Transverse colon (tissue), 4 donors: ENCODE measurements at regions not wholly inside any gene's neighbourhood (a gene's known extent, or its start where the extent isn't known, plus 50 kb on each side); places are given as distances from the start of the nearest gene placed in this dataset.

ENCODE experiments used
- DNase-seq: peaks from one replicate; pipeline ENCODE4 v3.0.0-alpha.2; 2019
- H3K27ac ChIP-seq, 4 donors: fragments of 200-600 bp; sonication (generic); 2 replicates each; pipeline ENCODE4 v1.5.1; 2016 to 2018; ENCODE audit warnings: inconsistent platforms in 4 of 4
- H3K27me3 ChIP-seq: fragments of 200-600 bp; sonication (generic); 2 replicates; pipeline ENCODE4 v1.5.1; 2017; ENCODE audit warnings: inconsistent platforms
- H3K36me3 ChIP-seq, 4 donors: fragments of 200-600 bp; sonication (generic); 2 replicates each; pipeline ENCODE4 v1.5.1; 2017 to 2019; ENCODE audit warnings: inconsistent platforms in 4 of 4
- H3K4me1 ChIP-seq, 4 donors: fragments of 200-600 bp; sonication (generic); 2 replicates each; pipeline ENCODE4 v1.5.1; 2017 to 2020; ENCODE audit warnings: inconsistent platforms in 4 of 4
- H3K4me3 ChIP-seq, 4 donors: fragments of 200-600 bp; sonication (generic); 1 replicate in 1 of 4; 2 replicates in 3 of 4; pipeline versions ENCODE4 v1.5.1 to v1.6.1; 2017 to 2019; ENCODE audit warnings: inconsistent platforms in 4 of 4
- H3K9me3 ChIP-seq, 2 donors: fragments of 200-600 bp; sonication (generic); 2 replicates each; pipeline ENCODE4 v1.5.1; 2017 to 2019; ENCODE audit warnings: inconsistent platforms in 2 of 2
- EP300 ChIP-seq: sonication (generic); formaldehyde crosslinking; IDR thresholded peaks from one replicate; pipeline ENCODE4 v1.6.1; 2017; ENCODE audit warnings: antibody characterized with exemption, low read depth
- POLR2A ChIP-seq: fragments of 450-650 bp; IDR thresholded peaks from one replicate; pipeline ENCODE4 v1.6.1; 2016; ENCODE audit warnings: antibody characterized with exemption, mild to moderate bottlenecking, moderate library complexity
- POLR2AphosphoS5 ChIP-seq, 3 donors: sonication (generic); formaldehyde crosslinking; IDR thresholded peaks; one replicate each; pipeline ENCODE4 v1.6.1; 2016; ENCODE audit warnings: antibody characterized with exemption in 3 of 3
- WGBS, 2 donors: methylation state at CpG; one replicate each; pipeline ENCODE4 v1.1.5; 2018; ENCODE audit warnings: low coverage in 1 of 2; 5-methylcytosine and 5-hydroxymethylcytosine counted together
- in situ Hi-C, 4 donors: fragments of 200-750 bp; cut with MboI; loops; one replicate each; pipeline versions ENCODE4 v1.15.0 to v1.15.1; 2017; ENCODE audit warnings: low sequenced_read_pairs in 3 of 4, low pct_ligation_motif_present in 1 of 4, low pct_unique_long_range_greater_than_20kb in 1 of 4
- intact Hi-C: fragments of 100-400 bp; cut with DNase I; formaldehyde crosslinking; loops from one replicate; pipeline ENCODE4 v1.15.1; 2023; ENCODE audit warnings: low total_unique reads
- TF ChIP-seq, protein P1 (sequence below), 5 experiments: fragments of 200-600 bp in 3 of 5; fragments of 450-650 bp in 2 of 5; sonication (generic) in 3 of 5; IDR thresholded peaks; 1 replicate in 2 of 5; 2 replicates in 3 of 5; pipeline ENCODE4 v1.5.1; 2016 to 2017; ENCODE audit warnings: antibody characterized with exemption in 5 of 5, inconsistent platforms in 3 of 5, mild to moderate bottlenecking in 2 of 5, moderate library complexity in 1 of 5

DNA sequence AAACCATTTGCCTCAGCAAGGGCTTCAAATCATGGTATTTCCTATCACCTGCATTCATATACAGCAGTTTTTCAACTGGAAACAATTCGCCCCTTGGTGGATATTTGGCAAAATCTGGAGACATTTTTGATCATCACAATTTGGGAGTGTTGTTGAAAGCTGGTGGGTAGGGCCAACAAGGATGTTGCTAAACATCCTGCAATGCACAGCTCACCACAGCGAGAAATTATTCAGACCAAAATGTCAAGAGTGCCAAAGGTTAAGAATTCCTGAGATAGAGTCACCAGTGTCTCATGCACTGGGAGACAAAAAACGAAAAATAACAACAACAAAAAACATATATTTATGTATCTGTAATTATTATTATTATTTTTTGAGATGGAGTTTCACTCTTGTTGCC lies 435.2 kb upstream of the CTSO start:
- in situ Hi-C loops (no loop called here), intact Hi-C loops (no loop called here)
- no peaks in the 10 kb centered on the region for H3K27me3 ChIP-seq
- TF ChIP-seq, protein P1, sequence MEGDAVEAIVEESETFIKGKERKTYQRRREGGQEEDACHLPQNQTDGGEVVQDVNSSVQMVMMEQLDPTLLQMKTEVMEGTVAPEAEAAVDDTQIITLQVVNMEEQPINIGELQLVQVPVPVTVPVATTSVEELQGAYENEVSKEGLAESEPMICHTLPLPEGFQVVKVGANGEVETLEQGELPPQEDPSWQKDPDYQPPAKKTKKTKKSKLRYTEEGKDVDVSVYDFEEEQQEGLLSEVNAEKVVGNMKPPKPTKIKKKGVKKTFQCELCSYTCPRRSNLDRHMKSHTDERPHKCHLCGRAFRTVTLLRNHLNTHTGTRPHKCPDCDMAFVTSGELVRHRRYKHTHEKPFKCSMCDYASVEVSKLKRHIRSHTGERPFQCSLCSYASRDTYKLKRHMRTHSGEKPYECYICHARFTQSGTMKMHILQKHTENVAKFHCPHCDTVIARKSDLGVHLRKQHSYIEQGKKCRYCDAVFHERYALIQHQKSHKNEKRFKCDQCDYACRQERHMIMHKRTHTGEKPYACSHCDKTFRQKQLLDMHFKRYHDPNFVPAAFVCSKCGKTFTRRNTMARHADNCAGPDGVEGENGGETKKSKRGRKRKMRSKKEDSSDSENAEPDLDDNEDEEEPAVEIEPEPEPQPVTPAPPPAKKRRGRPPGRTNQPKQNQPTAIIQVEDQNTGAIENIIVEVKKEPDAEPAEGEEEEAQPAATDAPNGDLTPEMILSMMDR (IDR thresholded peaks at IDR 0.05): no peak
- TF ChIP-seq POLR2AphosphoS5 (IDR thresholded peaks at IDR 0.05) (no peak), POLR2A (no peak), EP300 (no peak)
- no peaks in the 10 kb centered on the region for H3K36me3 ChIP-seq
- no peaks in the 10 kb centered on the region for H3K4me1 ChIP-seq
- no peak overlapping the region for H3K4me3 ChIP-seq
- WGBS, 2 donors: 67% methylated on average over 1 to 3 of the region's 3 CpGs
- no peak overlapping the region for H3K27ac ChIP-seq
- no peak for DNase-seq
- no peaks in the 10 kb centered on the region for H3K9me3 ChIP-seq

DNA sequence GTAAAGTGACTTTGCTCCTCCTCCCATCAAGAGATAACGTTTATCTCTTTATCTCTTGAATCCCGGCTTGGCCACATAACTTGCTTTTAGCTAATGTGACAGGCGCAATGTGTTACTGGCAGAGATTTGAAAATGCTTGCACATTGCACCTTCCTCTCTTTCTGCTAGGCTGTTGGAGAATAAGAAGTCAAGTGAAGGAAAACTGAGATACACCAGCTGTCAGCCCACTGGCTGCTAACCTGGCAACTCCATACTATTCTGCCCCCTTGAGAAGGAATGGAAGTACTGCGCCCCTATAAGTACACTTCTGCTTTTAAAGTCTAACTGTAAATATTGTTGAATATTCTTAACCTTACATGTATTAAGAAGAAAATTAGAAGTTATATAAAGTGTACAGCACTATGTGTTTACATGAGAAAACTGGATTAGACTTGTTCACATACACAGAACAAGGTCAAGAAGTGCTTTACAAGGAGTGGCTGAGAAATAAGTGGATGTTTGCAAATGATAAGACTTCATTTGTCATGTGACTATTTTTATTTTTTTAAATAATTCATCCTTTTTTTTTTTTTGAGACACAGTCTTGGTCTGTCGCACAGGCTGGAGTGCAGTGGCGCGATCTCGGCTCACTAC lies 424.5 kb upstream of the CTSO start:
- TF ChIP-seq POLR2A (no peak), POLR2AphosphoS5 (IDR thresholded peaks at IDR 0.05) (peak in 2 of 3 donors; percentile 13 to 21)
- TF ChIP-seq, protein P1 (IDR thresholded peaks at IDR 0.05): peak; percentile 22 to 55 (median 53)
- Histone ChIP-seq H3K27ac (no peak overlapping the region), H3K27me3 (no peaks in the 10 kb centered on the region), H3K4me1 (no peaks in the 10 kb centered on the region), H3K4me3 (no peak overlapping the region), H3K36me3 (no peaks in the 10 kb centered on the region), H3K9me3 (no peaks in the 10 kb centered on the region)
- in situ Hi-C loops (no loop called here), intact Hi-C loops (no loop called here)
- WGBS, 2 donors: 64 to 66% methylated on average over 7 to 8 of the region's 8 CpGs
- no peak for DNase-seq

DNA sequence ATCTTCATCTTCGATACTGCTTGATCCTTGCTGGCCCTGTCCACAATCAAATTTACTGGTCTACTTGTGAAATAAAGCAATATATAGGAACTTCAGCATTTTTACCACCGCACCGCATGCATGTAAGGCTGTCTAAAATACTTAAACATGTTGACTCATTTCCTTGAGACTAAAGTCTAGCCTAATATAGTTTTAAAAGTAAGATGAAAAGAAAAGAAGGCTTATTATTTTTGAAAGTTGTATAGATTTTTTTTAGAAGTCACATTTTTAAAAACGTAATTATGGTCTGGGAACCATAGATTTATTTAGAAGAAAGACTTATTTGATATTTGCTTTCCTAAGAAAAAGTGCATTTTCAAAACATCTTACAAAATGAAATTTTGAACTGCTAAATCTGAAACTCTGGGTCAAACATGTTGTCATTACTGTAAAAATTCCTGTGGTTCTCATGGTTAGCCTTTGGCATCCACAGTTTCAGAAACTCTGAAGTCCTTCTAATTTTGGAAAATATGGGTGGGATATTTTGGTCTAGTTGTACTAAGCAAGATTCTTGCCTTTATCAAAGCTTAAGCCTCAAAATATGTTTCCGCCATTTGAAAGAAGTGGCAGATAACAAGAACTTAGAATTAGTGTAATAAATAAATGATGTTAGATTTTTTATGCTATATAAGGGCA lies 423.5 kb upstream of the CTSO start:
- WGBS, 2 donors: 83 to 91% methylated on average over 5 of the region's 5 CpGs
- intact Hi-C loops: no loop called here

DNA sequence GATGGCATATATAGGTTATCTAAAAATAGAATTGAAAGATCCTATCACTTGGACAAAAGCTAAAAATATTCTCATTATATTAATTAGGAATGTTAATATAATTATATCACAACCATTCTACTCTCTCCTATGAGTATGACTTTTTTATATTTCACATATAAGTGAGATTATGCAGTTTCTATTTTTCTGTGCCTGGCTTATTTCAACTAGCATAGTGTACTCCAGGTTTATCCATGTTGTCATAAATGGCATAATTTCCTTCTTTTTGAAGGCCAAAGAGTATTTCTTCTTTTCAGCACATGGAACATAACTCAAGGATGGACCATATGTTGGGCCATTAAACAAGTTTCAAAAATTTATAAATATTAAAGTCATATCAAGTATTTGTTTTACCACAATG lies 421.2 kb upstream of the CTSO start:
- DNase-seq: no peak
- no peaks in the 10 kb centered on the region for H3K27me3 ChIP-seq
- intact Hi-C loops: no loop called here
- peak in 1 of 3 donors; percentile 41 for TF ChIP-seq POLR2AphosphoS5 (IDR thresholded peaks at IDR 0.05)
- TF ChIP-seq, protein P1 (IDR thresholded peaks at IDR 0.05): no peak
- no peak for TF ChIP-seq POLR2A
- H3K4me3 ChIP-seq: no peak overlapping the region
- in situ Hi-C loops: no loop called here
- H3K4me1 ChIP-seq: no peaks in the 10 kb centered on the region
- no peaks in the 10 kb centered on the region for H3K9me3 ChIP-seq
- peak overlapping the region in 2 of 4 donors; percentile 10 to 45 for H3K27ac ChIP-seq
- no peaks in the 10 kb centered on the region for H3K36me3 ChIP-seq

More for the DNA sequence above, 423.5 kb upstream of the CTSO start:
- H3K36me3 ChIP-seq: no peaks in the 10 kb centered on the region
- H3K27ac ChIP-seq: no peak overlapping the region
- in situ Hi-C loops: no loop called here
- no peaks in the 10 kb centered on the region for H3K27me3 ChIP-seq
- TF ChIP-seq, protein P1 (IDR thresholded peaks at IDR 0.05): no peak
- TF ChIP-seq EP300 (no peak), POLR2AphosphoS5 (IDR thresholded peaks at IDR 0.05) (no peak), POLR2A (no peak)
- H3K4me3 ChIP-seq: no peak overlapping the region
- no peaks in the 10 kb centered on the region for H3K4me1 ChIP-seq
- DNase-seq: no peak
- no peaks in the 10 kb centered on the region for H3K9me3 ChIP-seq
